GM21576 (cell line): ENCODE measurements at regions not wholly inside any gene's neighbourhood (a gene's known extent, or its start where the extent isn't known, plus 50 kb on each side); places are given as distances from the start of the nearest gene placed in this dataset.
"Not testable (repeated sequence)": the region's sequence is repeated elsewhere in the genome, so short reads cannot be mapped to it uniquely, and the experiment has no call there.

Experiments
- ATAC-seq: cut with Tn5 transposase; IDR thresholded peaks from one replicate; pipeline ENCODE4 v1.9.1; 2021; ENCODE audit warnings: mild to moderate bottlenecking, moderate library complexity; ENCODE audit not compliant: unreplicated experiment

DNA sequence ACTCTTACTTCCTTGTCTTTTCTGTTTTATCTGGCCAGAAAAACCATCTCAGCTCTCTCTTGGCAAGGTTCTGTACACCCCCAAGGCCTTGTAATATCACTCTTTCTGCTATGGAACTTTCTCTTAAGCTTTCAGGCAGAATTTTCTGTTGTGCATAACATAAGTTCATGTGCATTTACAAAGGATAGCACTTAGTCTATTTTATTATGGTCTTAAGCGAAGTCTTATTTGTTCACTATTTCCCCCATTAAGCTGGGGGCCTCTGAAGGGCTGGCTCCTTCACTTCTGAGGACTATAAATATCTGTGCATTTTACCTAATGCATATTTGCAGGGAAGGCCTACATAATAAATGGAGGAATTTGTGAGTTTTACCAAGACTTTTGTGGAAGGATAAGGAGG, 1393.4 kb downstream of the FAM181B start:
- ATAC-seq, result no peak

DNA sequence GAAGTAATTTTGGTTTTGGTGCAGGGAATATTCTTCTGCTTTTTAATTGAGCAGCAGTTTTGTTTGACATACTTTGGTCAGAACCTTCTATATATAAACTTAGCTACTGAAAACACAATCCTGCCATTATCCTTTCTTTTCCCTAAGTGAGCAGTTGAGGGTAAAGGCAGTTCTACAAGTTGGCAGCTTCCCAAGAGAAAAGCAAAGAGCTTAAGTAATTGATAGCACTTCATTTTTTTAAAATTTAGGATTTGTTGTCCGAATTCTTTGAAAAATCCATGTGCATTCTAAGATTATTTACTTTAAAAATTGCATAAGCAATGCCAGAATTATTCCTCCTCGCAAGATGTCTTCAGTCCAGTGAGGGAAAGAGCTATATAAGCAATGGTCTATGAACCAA, 1394.1 kb downstream of the FAM181B start:
- no peak for ATAC-seq

- ATAC-seq, result no peak
These were observed 1395.9 kb downstream of the FAM181B start for GRCh38 chr11:81337756-81338155.

DNA sequence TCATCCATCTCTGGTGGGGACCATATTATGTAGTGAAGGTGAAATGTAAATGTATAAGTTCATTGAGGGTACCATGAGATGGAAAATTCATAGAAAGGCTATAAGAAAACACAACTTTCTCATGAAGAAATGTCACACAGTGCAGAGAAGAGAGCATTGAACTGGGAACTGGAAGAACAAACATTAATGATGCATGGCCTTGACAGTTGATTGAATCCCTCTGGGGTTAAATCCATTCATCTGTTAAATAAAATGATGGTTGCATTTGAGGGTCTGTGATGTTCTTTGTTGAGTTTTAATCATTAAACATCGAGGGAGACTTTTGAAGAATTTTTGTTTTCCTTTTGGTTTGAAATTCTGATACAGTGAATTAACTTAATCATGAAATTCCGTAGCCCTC, 1401.4 kb downstream of the FAM181B start:
- ATAC-seq, result no peak

- ATAC-seq, result no peak
These were observed 1401.9 kb downstream of the FAM181B start for GRCh38 chr11:81331611-81332235.

DNA sequence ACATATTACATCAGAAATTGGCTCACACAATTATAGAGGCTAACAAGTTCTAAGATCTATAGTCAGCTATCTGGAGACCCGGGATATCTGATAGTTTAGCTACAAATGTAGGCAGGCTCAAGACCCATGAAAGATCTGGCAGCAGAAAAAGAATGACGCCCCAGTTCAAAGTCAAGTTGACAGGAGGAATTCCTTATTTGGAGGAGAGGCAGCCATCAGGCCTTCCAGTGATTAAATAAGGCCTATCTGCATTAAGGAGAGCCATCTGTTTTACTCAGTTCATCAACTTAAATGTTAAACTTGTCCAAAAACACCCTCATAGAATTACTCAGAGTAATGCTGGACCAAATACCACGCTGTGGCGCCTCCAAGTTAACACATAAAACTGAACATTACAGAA, 1402.6 kb downstream of the FAM181B start:
- ATAC-seq, result no peak

GRCh38 chr11:81303038-81303664, 1430.5 kb downstream of the FAM181B start:
- no peak for ATAC-seq

GRCh38 chr11:81301166-81301830, 1432.4 kb downstream of the FAM181B start:
- ATAC-seq, result no peak

GRCh38 chr11:81286959-81287358, 1446.7 kb downstream of the FAM181B start:
- ATAC-seq, result no peak

- ATAC-seq, result no peak
These were observed 1447.1 kb downstream of the FAM181B start for GRCh38 chr11:81286550-81286949.

DNA sequence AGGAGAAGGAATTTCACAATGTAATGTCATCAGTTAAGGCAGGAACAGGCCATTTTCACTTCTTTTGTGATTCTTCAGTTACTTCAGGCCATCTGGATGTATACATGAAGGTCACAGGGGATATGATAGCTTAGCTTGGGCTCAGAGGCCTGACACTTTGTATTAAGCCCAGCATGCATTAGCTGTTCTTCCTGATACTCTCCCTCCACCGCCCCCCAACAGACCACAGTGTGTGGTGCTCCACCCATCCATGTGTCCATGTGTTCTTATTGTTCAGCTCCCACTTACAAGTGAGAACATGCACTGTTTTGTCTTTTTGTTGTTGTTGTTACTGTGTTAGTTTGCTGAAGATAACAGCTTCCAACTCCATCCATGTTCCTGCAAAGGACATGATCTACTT, 1453.4 kb downstream of the FAM181B start:
- ATAC-seq, result not testable (repeated sequence)

GRCh38 chr11:81278991-81279390, 1454.7 kb downstream of the FAM181B start:
- ATAC-seq, result no peak

DNA sequence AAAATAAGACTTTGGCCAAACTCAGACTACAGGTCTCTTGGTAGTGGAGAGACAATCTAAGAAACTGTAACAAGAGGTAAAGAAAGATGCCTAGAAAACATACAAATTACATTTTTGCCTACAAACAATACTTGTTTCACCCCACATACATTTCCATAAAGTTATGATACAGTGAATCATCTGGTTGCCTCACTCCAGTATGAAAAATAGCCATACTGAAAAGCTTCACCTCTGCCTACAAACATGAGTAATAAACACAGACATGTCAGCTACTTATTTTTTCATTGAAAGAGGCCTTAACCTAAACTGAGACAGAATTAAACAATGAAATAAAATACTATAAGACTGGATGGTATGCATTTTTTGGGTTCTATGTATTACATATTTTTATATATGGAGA, 1463.0 kb downstream of the FAM181B start:
- ATAC-seq, result no peak

DNA sequence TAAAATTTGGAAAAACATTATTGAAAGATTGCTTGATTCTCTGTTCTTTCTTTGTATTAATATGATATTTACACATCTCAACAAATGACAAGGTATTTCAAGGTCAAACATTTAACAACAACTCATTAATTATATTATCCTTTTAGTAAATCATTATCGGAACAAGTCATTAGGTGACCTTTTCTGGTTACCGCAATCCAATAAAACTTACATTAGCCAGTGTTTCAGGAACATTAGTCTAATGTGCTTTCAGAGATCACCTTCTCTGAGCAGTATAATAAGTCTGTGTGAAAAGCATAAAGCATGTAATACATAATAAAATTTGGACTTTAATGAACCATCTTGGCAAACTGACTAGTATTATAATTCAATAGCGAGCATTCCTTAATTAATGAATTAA, 1466.4 kb downstream of the FAM181B start:
- ATAC-seq, result no peak

DNA sequence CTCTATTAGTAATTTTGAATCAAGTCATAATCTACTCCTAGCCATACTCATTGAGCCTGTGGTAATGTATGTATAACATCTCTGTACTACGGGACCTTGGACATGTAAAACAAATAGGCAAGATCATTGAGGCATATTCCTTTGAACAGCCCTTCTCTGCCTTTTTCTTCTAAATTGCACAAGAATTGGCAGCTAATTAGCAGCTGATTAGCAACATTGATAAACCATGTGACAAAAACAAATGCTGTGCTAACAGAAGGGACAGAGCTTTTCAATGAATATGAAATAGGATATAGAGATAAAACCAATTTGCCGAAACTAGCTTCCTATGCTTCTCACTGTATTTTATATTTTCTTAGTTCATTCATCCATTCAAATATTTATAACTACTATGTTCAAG, 1474.2 kb downstream of the FAM181B start:
- ATAC-seq, result no peak

DNA sequence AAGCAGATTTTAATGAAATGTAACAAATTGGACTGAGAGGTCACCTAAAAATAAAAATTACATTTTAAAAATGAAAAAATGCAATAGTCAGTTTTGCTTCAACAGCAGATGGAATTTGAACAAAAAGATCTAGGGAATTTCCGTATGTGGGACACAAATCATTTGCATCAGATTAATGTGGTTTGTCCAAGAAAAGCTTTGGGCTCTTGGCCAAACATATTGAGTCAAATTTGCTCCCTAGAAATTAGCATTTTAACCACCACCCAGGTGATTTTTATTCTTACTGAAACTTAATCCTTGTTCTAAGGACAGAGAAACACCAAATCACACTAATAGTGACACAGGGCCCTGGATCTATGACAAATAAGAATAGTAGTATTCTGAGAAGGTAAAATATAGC, 1477.8 kb downstream of the FAM181B start:
- ATAC-seq, result no peak

DNA sequence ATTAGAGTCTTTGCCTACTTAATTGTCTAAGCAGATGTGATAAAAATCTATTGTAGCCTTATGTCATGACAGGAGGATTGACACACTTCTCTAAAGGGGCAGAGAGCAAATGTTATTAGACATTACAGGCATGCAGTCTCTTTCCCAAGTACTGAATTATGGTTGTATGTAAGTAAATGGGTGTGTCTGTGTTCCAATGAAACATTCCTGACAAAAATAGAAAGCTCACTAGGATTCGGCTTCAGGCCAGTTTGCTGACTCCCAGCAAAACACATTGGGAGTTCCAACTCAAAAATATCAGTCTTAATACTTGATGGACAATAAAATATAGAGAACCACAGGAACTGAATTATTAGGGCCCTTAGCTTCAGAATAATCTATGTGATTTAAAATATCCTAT, 1480.4 kb downstream of the FAM181B start:
- ATAC-seq, result no peak

GRCh38 chr11:81246941-81247340, 1486.7 kb downstream of the FAM181B start:
- no peak for ATAC-seq

GRCh38 chr11:81245791-81246190, 1487.9 kb downstream of the FAM181B start:
- ATAC-seq, result no peak

- ATAC-seq, result no peak
These were observed 1491.9 kb downstream of the FAM181B start for GRCh38 chr11:81241672-81242275.

DNA sequence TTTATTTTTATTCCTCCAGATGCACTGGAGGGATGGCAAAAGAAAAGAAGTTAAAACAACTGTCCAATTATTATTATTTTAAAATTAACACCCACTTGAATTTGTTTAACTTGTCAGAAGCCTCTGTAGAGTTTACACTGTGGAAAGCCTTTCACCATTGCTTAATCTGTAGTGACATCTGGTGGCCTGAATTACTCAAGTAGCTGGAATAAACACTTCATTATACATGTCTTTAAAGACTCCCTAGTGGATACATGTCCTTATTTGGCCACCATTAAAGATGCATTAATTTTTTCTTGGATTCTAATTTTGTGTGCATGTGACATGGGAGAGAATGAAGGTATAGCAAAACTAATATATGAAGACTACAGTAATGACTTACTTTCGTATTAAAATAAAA, 1496.5 kb downstream of the FAM181B start:
- no peak for ATAC-seq

DNA sequence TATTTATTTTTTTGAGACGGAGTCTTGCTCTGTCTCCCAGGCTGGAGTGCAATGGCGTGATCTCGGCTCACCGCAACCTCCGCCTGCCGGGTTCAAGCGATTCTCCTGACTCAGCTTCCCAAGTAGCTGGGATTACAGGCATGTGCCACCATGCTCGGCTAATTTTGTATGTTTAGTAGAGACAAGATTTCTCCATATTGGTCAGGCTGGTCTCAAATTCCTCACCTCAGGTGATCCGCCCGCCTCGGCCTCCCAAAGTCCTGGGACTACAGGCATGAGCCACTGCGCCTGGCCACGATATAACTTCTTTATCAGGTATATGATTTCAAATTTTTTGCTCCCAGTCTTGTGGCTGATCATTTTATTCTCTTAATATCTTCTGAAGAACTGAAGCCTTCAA, 1506.3 kb downstream of the FAM181B start:
- not testable (repeated sequence) for ATAC-seq
